CD14-positive monocyte (primary cell): ENCODE measurements at regions not wholly inside any gene's neighbourhood (a gene's known extent, or its start where the extent isn't known, plus 50 kb on each side); places are given as distances from the start of the nearest gene placed in this dataset.

Source experiments
- DNase-seq, 3 donors: peaks; one replicate each; pipeline ENCODE4 v3.0.0-alpha.2; 2011 to 2022
- H2AFZ ChIP-seq: 2 replicates; pipeline ENCODE4 v1.6.0; 2012; ENCODE audit warnings: mild to moderate bottlenecking, low read depth, low read length, inconsistent platforms; ENCODE audit not compliant: insufficient read depth, poor library complexity, severe bottlenecking
- H3K27ac ChIP-seq, 2 donors: 1 replicate in 1 of 2; 2 replicates in 1 of 2; pipeline ENCODE4 v1.5.1; 2012 to 2013; ENCODE audit warnings: low read length in 2 of 2, control low read depth in 1 of 2, inconsistent platforms in 1 of 2, low read depth in 1 of 2, mild to moderate bottlenecking in 1 of 2
- H3K27me3 ChIP-seq, 2 donors: one replicate each; pipeline versions ENCODE4 v1.6.0 to v1.6.1; 2011 to 2013; ENCODE audit warnings: low read length in 2 of 2; ENCODE audit not compliant: control insufficient read depth in 2 of 2, insufficient read depth in 2 of 2
- H3K36me3 ChIP-seq, 2 donors: replicated peaks in 1 of 2; 1 replicate in 1 of 2; 2 replicates in 1 of 2; pipeline versions ENCODE4 v1.5.1 to v1.6.1; 2012 to 2013; ENCODE audit warnings: low read length in 2 of 2, control low read depth in 1 of 2, inconsistent platforms in 1 of 2, mild to moderate bottlenecking in 1 of 2; ENCODE audit not compliant: insufficient read depth in 2 of 2, control insufficient read depth in 1 of 2
- H3K4me1 ChIP-seq, 2 donors: 1 replicate in 1 of 2; 2 replicates in 1 of 2; pipeline versions ENCODE4 v1.5.1 to v1.6.1; 2012 to 2013; ENCODE audit warnings: low read length in 2 of 2, control low read depth in 1 of 2, inconsistent platforms in 1 of 2, mild to moderate bottlenecking in 1 of 2, moderate library complexity in 1 of 2; ENCODE audit not compliant: insufficient read depth in 2 of 2, control insufficient read depth in 1 of 2
- H3K4me2 ChIP-seq: replicated peaks from 2 replicates; pipeline ENCODE3; 2012; ENCODE audit warnings: low read length, moderate library complexity, mild to moderate bottlenecking; ENCODE audit not compliant: poor library complexity, severe bottlenecking; ENCODE audit errors: extremely low read depth
- H3K4me3 ChIP-seq, 3 experiments: fragments of 200-600 bp in 1 of 3; sonication (generic) in 1 of 3; replicated peaks in 1 of 3; 1 replicate in 2 of 3; 2 replicates in 1 of 3; pipeline ENCODE4 v1.5.1; 2011 to 2013; ENCODE audit warnings: low read length in 3 of 3, mild to moderate bottlenecking in 3 of 3, control low read depth in 2 of 3, low read depth in 2 of 3, inconsistent platforms in 1 of 3, moderate library complexity in 1 of 3
- H3K79me2 ChIP-seq: 2 replicates; pipeline ENCODE4 v1.6.0; 2012; ENCODE audit warnings: mild to moderate bottlenecking, control low read depth, inconsistent platforms, low read length, moderate library complexity; ENCODE audit not compliant: insufficient read depth
- H3K9ac ChIP-seq: 2 replicates; pipeline ENCODE4 v1.6.0; 2017; ENCODE audit warnings: low read length, mild to moderate bottlenecking; ENCODE audit not compliant: insufficient read depth, poor library complexity, severe bottlenecking
- H3K9me3 ChIP-seq, 2 donors: replicated peaks in 1 of 2; 1 replicate in 1 of 2; 2 replicates in 1 of 2; pipeline versions ENCODE4 v1.5.1 to v1.6.1; 2012 to 2013; ENCODE audit warnings: low read length in 2 of 2, control low read depth in 1 of 2; ENCODE audit not compliant: control insufficient read depth in 1 of 2, insufficient read depth in 1 of 2
- H4K20me1 ChIP-seq: 2 replicates; pipeline ENCODE4 v1.6.0; 2012; ENCODE audit warnings: mild to moderate bottlenecking, low read length, control low read depth, moderate library complexity; ENCODE audit not compliant: insufficient read depth
- H3K27ac Mint-ChIP-seq, 7 donors: one replicate each; pipeline ENCODE4 v1.8.0; 2020; ENCODE audit warnings: mild to moderate bottlenecking in 7 of 7, mixed read lengths in 7 of 7, moderate library complexity in 6 of 7, inconsistent platforms in 2 of 7
- H3K27me3 Mint-ChIP-seq, 3 donors: one replicate each; pipeline ENCODE4 v1.8.0; 2021 to 2022; ENCODE audit warnings: low read depth in 3 of 3, mild to moderate bottlenecking in 3 of 3, mixed read lengths in 3 of 3, moderate library complexity in 3 of 3, inconsistent platforms in 1 of 3
- H3K36me3 Mint-ChIP-seq, 2 donors: one replicate each; pipeline ENCODE4 v1.8.0; 2020; ENCODE audit warnings: mixed read lengths in 2 of 2, inconsistent platforms in 1 of 2, mild to moderate bottlenecking in 1 of 2
- H3K4me1 Mint-ChIP-seq: one replicate; pipeline ENCODE4 v1.8.0; 2020; ENCODE audit warnings: mild to moderate bottlenecking, mixed read lengths
- H3K4me3 Mint-ChIP-seq, 2 donors: one replicate each; pipeline ENCODE4 v1.8.0; 2020; ENCODE audit warnings: mild to moderate bottlenecking in 2 of 2, mixed read lengths in 2 of 2, moderate library complexity in 1 of 2
- H3K9me3 Mint-ChIP-seq, 7 donors: one replicate each; pipeline ENCODE4 v1.8.0; 2020 to 2022; ENCODE audit warnings: mixed read lengths in 7 of 7, mild to moderate bottlenecking in 6 of 7, moderate library complexity in 6 of 7, inconsistent platforms in 2 of 7
- WGBS: methylation state at CpG from one replicate; pipeline ENCODE4 v1.1.5; 2013; ENCODE audit warnings: missing lambda C conversion rate; ENCODE audit not compliant: insufficient coverage; 5-methylcytosine and 5-hydroxymethylcytosine counted together
- intact Hi-C, 2 donors: fragments of 100-400 bp; cut with micrococcal nuclease; formaldehyde crosslinking; loops; one replicate each; pipeline versions ENCODE4 v1.15.0 to v1.15.1; 2023
- TF ChIP-seq, protein P1 (sequence below): fragments of 200-600 bp; IDR thresholded peaks from one replicate; pipeline ENCODE4 v1.8.0; 2022; ENCODE audit warnings: antibody characterized with exemption, mild to moderate bottlenecking

GRCh38 chr5:156009583-156009982, 317.4 kb upstream of the SGCD start:
- Histone ChIP-seq H3K79me2 (no peaks in the 10 kb centered on the region), H3K27me3 (no peaks in the 10 kb centered on the region), H3K9me3 (peaks cover 0 to 2% of the 10 kb centered on the region in 2 donors), H3K27ac (no peak overlapping the region), H4K20me1 (no peaks in the 10 kb centered on the region), H3K4me1 (no peaks in the 10 kb centered on the region), H2AFZ (no peak overlapping the region), H3K36me3 (no peaks in the 10 kb centered on the region), H3K4me2 (no peak overlapping the region), H3K9ac (no peak overlapping the region), H3K4me3 (no peak overlapping the region)
- H3K27ac Mint-ChIP-seq, result no peak overlapping the region
- TF ChIP-seq, protein P1, sequence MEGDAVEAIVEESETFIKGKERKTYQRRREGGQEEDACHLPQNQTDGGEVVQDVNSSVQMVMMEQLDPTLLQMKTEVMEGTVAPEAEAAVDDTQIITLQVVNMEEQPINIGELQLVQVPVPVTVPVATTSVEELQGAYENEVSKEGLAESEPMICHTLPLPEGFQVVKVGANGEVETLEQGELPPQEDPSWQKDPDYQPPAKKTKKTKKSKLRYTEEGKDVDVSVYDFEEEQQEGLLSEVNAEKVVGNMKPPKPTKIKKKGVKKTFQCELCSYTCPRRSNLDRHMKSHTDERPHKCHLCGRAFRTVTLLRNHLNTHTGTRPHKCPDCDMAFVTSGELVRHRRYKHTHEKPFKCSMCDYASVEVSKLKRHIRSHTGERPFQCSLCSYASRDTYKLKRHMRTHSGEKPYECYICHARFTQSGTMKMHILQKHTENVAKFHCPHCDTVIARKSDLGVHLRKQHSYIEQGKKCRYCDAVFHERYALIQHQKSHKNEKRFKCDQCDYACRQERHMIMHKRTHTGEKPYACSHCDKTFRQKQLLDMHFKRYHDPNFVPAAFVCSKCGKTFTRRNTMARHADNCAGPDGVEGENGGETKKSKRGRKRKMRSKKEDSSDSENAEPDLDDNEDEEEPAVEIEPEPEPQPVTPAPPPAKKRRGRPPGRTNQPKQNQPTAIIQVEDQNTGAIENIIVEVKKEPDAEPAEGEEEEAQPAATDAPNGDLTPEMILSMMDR, result no peak
- H3K36me3 Mint-ChIP-seq, result no peaks in the 10 kb centered on the region
- peaks cover 0 to 7% (median 2%) of the 10 kb centered on the region in 7 donors for H3K9me3 Mint-ChIP-seq
- WGBS, result 76% methylated on average over 3 of the region's 5 CpGs
- no peak for DNase-seq
- no peaks in the 10 kb centered on the region for H3K27me3 Mint-ChIP-seq
- H3K4me1 Mint-ChIP-seq, result no peaks in the 10 kb centered on the region
- H3K4me3 Mint-ChIP-seq, result no peak overlapping the region
- intact Hi-C loops, result no loop called here

GRCh38 chr5:156015137-156015536, 311.8 kb upstream of the SGCD start:
- Mint-ChIP-seq H3K4me1 (no peaks in the 10 kb centered on the region), H3K9me3 (peaks cover 0 to 5% (median 0%) of the 10 kb centered on the region in 7 donors), H3K36me3 (no peaks in the 10 kb centered on the region), H3K27ac (no peak overlapping the region), H3K27me3 (no peaks in the 10 kb centered on the region), H3K4me3 (no peak overlapping the region)
- Histone ChIP-seq H3K27me3 (no peaks in the 10 kb centered on the region), H3K4me1 (no peaks in the 10 kb centered on the region), H3K36me3 (no peaks in the 10 kb centered on the region), H3K9me3 (no peaks in the 10 kb centered on the region), H3K4me2 (no peak overlapping the region), H3K4me3 (no peak overlapping the region), H3K27ac (no peak overlapping the region), H3K9ac (no peak overlapping the region), H3K79me2 (no peaks in the 10 kb centered on the region), H2AFZ (no peak overlapping the region), H4K20me1 (no peaks in the 10 kb centered on the region)
- TF ChIP-seq, protein P1, result no peak
- DNase-seq, result no peak
- no CpG with 5 or more reads among the region's 1 CpG for WGBS
- intact Hi-C loops, result no loop called here
